CD4-positive, alpha-beta T cell (primary cell): ENCODE measurements at regions not wholly inside any gene's neighbourhood (a gene's known extent, or its start where the extent isn't known, plus 50 kb on each side); places are given as distances from the start of the nearest gene placed in this dataset.

Experiments used
- ATAC-seq: fragments of 200-7000 bp; cut with Tn5 transposase; one replicate; pipeline ENCODE4 v1.10.0; 2022; ENCODE audit warnings: mild to moderate bottlenecking; ENCODE audit not compliant: poor library complexity
- CTCF ChIA-PET: fragments of 350-600 bp; sonication (Branson Sonifier 250); formaldehyde crosslinking; loops from one replicate; lab custom pipeline; 2021; ENCODE audit warnings: antibody characterized with exemption, inconsistent platforms; lab: Charles Lee
- POLR2A ChIA-PET: fragments of 350-600 bp; sonication (Branson Sonifier 250); formaldehyde crosslinking; loops from one replicate; lab custom pipeline; 2021; ENCODE audit warnings: antibody characterized with exemption, inconsistent platforms; lab: Charles Lee
- DNase-seq, 14 experiments: peaks; one replicate each; pipeline ENCODE4 v3.0.0-alpha.2; 2013 to 2020; ENCODE audit warnings: mixed read lengths in 2 of 14
- H3K27ac ChIP-seq, 2 donors: one replicate each; pipeline versions ENCODE4 v1.5.1 to v1.7.0; 2013; ENCODE audit warnings: low read length in 2 of 2, low read depth in 1 of 2, mild to moderate bottlenecking in 1 of 2
- H3K27me3 ChIP-seq, 2 experiments: 1 replicate in 1 of 2; 2 replicates in 1 of 2; pipeline versions ENCODE4 v1.6.1 to v1.7.0; 2013; ENCODE audit warnings: low read length in 2 of 2, control low read depth in 1 of 2, mild to moderate bottlenecking in 1 of 2, moderate library complexity in 1 of 2; ENCODE audit not compliant: insufficient read depth in 2 of 2, control insufficient read depth in 1 of 2
- H3K36me3 ChIP-seq: one replicate; pipeline ENCODE4 v1.6.1; 2013; ENCODE audit warnings: low read length, control low read depth; ENCODE audit not compliant: insufficient read depth
- H3K4me1 ChIP-seq: one replicate; pipeline ENCODE4 v1.6.1; 2013; ENCODE audit warnings: low read length, control low read depth; ENCODE audit not compliant: insufficient read depth
- H3K4me3 ChIP-seq: one replicate; pipeline ENCODE4 v1.5.1; 2013; ENCODE audit warnings: mild to moderate bottlenecking, low read length, moderate library complexity
- H3K9me3 ChIP-seq, 2 experiments: 1 replicate in 1 of 2; 2 replicates in 1 of 2; pipeline versions ENCODE4 v1.6.1 to v1.7.0; 2013; ENCODE audit warnings: low read length in 2 of 2, mild to moderate bottlenecking in 2 of 2, control low read depth in 1 of 2, moderate library complexity in 1 of 2; ENCODE audit not compliant: control insufficient read depth in 1 of 2, insufficient read depth in 1 of 2
- H3K27ac Mint-ChIP-seq: one replicate; pipeline ENCODE4 v1.8.0; 2020; ENCODE audit warnings: mixed read lengths
- H3K27me3 Mint-ChIP-seq: one replicate; pipeline ENCODE4 v1.8.0; 2021; ENCODE audit warnings: mixed read lengths
- H3K36me3 Mint-ChIP-seq: one replicate; pipeline ENCODE4 v1.8.0; 2021; ENCODE audit warnings: low read depth, mixed read lengths
- H3K4me1 Mint-ChIP-seq: one replicate; pipeline ENCODE4 v1.8.0; 2021; ENCODE audit warnings: low read depth, mixed read lengths
- H3K4me3 Mint-ChIP-seq: one replicate; pipeline ENCODE4 v1.8.0; 2020; ENCODE audit warnings: mild to moderate bottlenecking, mixed read lengths
- H3K9me3 Mint-ChIP-seq: one replicate; pipeline ENCODE4 v1.8.0; 2020; ENCODE audit warnings: mixed read lengths
- intact Hi-C, 2 experiments: fragments of 100-400 bp; cut with DNase I in 1 of 2; cut with micrococcal nuclease in 1 of 2; formaldehyde crosslinking; loops; one replicate each; pipeline versions ENCODE4 v1.15.1 to v1.9.0; 2023 to 2025; cut with DNase I, micrococcal nuclease
- TF ChIP-seq, protein P1 (sequence below): fragments of 200-600 bp; IDR thresholded peaks from one replicate; pipeline ENCODE4 v1.8.0; 2022; ENCODE audit warnings: antibody characterized with exemption, mild to moderate bottlenecking

GRCh38 chr9:106065579-106066214 lies 371.4 kb downstream of the TMEM38B start:
- H3K9me3 Mint-ChIP-seq: no peaks in the 10 kb centered on the region
- no peaks in the 10 kb centered on the region for H3K36me3 Mint-ChIP-seq
- Histone ChIP-seq H3K27me3 (no peaks in the 10 kb centered on the region), H3K27ac (no peak overlapping the region), H3K4me3 (no peak overlapping the region), H3K36me3 (no peaks in the 10 kb centered on the region), H3K4me1 (no peaks in the 10 kb centered on the region), H3K9me3 (no peaks in the 10 kb centered on the region)
- H3K4me1 Mint-ChIP-seq: no peaks in the 10 kb centered on the region
- ChIA-PET POLR2A (no interaction called here), CTCF (no interaction called here)
- no peak overlapping the region for H3K4me3 Mint-ChIP-seq
- no peak overlapping the region for H3K27ac Mint-ChIP-seq
- TF ChIP-seq, protein P1, sequence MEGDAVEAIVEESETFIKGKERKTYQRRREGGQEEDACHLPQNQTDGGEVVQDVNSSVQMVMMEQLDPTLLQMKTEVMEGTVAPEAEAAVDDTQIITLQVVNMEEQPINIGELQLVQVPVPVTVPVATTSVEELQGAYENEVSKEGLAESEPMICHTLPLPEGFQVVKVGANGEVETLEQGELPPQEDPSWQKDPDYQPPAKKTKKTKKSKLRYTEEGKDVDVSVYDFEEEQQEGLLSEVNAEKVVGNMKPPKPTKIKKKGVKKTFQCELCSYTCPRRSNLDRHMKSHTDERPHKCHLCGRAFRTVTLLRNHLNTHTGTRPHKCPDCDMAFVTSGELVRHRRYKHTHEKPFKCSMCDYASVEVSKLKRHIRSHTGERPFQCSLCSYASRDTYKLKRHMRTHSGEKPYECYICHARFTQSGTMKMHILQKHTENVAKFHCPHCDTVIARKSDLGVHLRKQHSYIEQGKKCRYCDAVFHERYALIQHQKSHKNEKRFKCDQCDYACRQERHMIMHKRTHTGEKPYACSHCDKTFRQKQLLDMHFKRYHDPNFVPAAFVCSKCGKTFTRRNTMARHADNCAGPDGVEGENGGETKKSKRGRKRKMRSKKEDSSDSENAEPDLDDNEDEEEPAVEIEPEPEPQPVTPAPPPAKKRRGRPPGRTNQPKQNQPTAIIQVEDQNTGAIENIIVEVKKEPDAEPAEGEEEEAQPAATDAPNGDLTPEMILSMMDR: no peak
- no peaks in the 10 kb centered on the region for H3K27me3 Mint-ChIP-seq
- DNase-seq (no peak), ATAC-seq (no peak)
- intact Hi-C loops: no loop called here

DNA sequence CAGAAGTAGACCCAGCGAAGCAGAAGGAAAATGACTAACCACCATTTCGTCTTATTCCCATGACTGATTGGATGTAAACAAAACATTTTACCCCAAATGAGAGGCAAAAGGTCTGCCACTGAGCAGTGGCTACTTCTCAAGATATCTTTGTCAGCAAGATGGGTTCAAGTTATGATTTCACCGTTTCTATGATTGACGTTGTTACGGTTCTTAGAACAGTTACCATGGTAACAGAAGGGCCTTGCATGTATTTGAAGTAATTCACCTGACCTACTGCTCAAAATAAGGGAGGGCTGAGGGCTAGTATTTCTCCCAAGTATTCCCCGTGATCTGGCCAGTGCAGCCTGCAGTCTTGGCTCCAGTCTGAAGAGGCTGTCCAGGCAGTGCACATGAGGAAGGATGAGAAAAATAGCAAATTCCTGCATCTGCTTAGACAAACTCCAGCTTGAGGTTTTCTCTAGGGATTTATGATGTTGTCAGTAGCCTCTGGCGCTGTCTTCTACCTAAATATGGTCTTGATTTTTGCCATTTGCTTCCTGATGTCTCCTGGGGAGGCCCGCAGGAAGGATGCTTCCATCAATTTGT lies 372.7 kb downstream of the TMEM38B start:
- intact Hi-C loops: no loop called here
- Mint-ChIP-seq H3K4me1 (no peaks in the 10 kb centered on the region), H3K36me3 (no peaks in the 10 kb centered on the region), H3K27ac (no peak overlapping the region), H3K4me3 (no peak overlapping the region), H3K9me3 (no peaks in the 10 kb centered on the region), H3K27me3 (no peaks in the 10 kb centered on the region)
- H3K4me3 ChIP-seq: no peak overlapping the region
- DNase-seq (no peak), ATAC-seq (no peak)
- H3K9me3 ChIP-seq: no peaks in the 10 kb centered on the region
- no peaks in the 10 kb centered on the region for H3K36me3 ChIP-seq
- H3K4me1 ChIP-seq: no peaks in the 10 kb centered on the region
- TF ChIP-seq, protein P1: no peak
- CTCF ChIA-PET: no interaction called here
- no peaks in the 10 kb centered on the region for H3K27me3 ChIP-seq
- no peak overlapping the region for H3K27ac ChIP-seq
- POLR2A ChIA-PET: no interaction called here

- H3K4me3 ChIP-seq: no peak overlapping the region
- no peak overlapping the region for H3K4me3 Mint-ChIP-seq
- no peaks in the 10 kb centered on the region for H3K9me3 ChIP-seq
- H3K9me3 Mint-ChIP-seq: no peaks in the 10 kb centered on the region
- DNase-seq (no peak), ATAC-seq (no peak)
- intact Hi-C loops: no loop called here
- H3K4me1 Mint-ChIP-seq: no peaks in the 10 kb centered on the region
- no peak overlapping the region for H3K27ac Mint-ChIP-seq
- no peaks in the 10 kb centered on the region for H3K27me3 ChIP-seq
- no peaks in the 10 kb centered on the region for H3K27me3 Mint-ChIP-seq
- TF ChIP-seq, protein P1: no peak
- H3K27ac ChIP-seq: no peak overlapping the region
- POLR2A ChIA-PET: no interaction called here
- no peaks in the 10 kb centered on the region for H3K4me1 ChIP-seq
- H3K36me3 Mint-ChIP-seq: no peaks in the 10 kb centered on the region
- H3K36me3 ChIP-seq: no peaks in the 10 kb centered on the region
- CTCF ChIA-PET: no interaction called here
These were observed 374.9 kb downstream of the TMEM38B start for GRCh38 chr9:106069241-106069640.
